ENCODE measurements at regions not wholly inside any gene's neighbourhood (a gene's known extent, or its start where the extent isn't known, plus 50 kb on each side); places are given as distances from the start of the nearest gene placed in this dataset.

DNA sequence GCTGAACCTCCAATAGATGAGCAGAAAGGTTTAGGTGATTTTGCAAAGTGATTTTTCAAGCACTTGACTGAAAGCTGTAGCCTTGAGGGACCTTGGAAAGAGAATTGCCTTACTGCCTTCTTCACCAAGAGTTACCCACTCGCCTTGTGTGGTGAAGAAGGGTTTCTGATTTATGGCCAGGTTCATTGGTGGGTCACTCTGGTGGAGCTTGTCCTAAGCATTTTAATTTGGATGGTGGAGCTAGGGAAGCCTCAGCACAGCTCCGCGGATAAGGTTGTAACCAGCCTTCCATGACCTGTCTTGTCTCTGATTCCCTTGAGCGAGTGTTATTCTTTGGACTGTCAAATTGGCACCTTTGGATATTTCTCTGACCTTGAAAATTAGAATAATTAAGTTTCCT lies 226.4 kb downstream of the FAT3 start:
- TF ChIP-seq BRF2 (CRISPR knock-in tag; IDR thresholded peaks at IDR 0.05) (no peak), ZNF496 (CRISPR knock-in tag; IDR thresholded peaks at IDR 0.05; ENCODE audit: insufficient replicate concordance) (no peak), POLR2A (IDR thresholded peaks at IDR 0.05; ENCODE audit: insufficient read depth in 1 of 2, low read depth in 2 of 2, low read length in 2 of 2) (no peak), HDAC2 (CRISPR knock-in tag; IDR thresholded peaks at IDR 0.05) (no peak), CTCF (CRISPR knock-in tag; IDR thresholded peaks at IDR 0.05) (no peak), NR2F6 (IDR thresholded peaks at IDR 0.05) (no peak), NR2F6 (CRISPR knock-in tag; IDR thresholded peaks at IDR 0.05) (no peak), EP300 (IDR thresholded peaks at IDR 0.05; ENCODE audit: low read depth in 2 of 2, low read length in 2 of 2) (no peak), EP300 (CRISPR knock-in tag; IDR thresholded peaks at IDR 0.05; ENCODE audit: borderline replicate concordance) (no peak), RNF2 (conservative IDR thresholded peaks at IDR 0.05; ENCODE audit: low read depth) (no peak)
